ENCODE measurements at regions not wholly inside any gene's neighbourhood (a gene's known extent, or its start where the extent isn't known, plus 50 kb on each side); places are given as distances from the start of the nearest gene placed in this dataset.

DNA sequence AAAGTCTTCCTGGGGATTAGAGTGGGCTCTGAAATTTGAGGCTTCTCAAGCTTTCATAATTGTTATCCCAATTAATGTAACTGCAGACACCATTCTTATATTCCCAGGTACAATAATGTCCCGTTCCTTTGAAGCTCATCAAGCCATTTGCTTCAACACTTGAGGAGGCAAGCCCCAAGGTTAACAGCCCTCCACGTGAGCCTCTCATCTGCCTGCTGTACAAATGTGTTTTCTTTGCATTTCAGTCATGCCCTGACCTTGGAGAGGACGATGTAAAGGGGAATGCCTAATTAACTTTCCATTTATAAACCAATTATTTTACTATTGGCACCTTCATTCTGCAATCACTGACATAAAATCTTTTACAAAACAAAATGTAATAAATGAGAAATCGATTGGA, 106.3 kb downstream of the SETD4 start:
- Mint-ChIP-seq H3K4me3 (ENCODE audit: unreplicated experiment) (no peak overlapping the region), H3K4me1 (ENCODE audit: insufficient read depth, unreplicated experiment) (no peaks in the 10 kb centered on the region), H3K36me3 (ENCODE audit: insufficient read depth, unreplicated experiment) (no peaks in the 10 kb centered on the region), H3K9me3 (ENCODE audit: unreplicated experiment) (no peaks in the 10 kb centered on the region), H3K27me3 (ENCODE audit: insufficient read depth, unreplicated experiment) (peaks cover 13% of the 10 kb centered on the region), H3K27ac (ENCODE audit: low read depth, unreplicated experiment) (no peak overlapping the region)
- DNase-seq (ENCODE audit: unreplicated experiment): no peak
- TF ChIP-seq, protein P1, sequence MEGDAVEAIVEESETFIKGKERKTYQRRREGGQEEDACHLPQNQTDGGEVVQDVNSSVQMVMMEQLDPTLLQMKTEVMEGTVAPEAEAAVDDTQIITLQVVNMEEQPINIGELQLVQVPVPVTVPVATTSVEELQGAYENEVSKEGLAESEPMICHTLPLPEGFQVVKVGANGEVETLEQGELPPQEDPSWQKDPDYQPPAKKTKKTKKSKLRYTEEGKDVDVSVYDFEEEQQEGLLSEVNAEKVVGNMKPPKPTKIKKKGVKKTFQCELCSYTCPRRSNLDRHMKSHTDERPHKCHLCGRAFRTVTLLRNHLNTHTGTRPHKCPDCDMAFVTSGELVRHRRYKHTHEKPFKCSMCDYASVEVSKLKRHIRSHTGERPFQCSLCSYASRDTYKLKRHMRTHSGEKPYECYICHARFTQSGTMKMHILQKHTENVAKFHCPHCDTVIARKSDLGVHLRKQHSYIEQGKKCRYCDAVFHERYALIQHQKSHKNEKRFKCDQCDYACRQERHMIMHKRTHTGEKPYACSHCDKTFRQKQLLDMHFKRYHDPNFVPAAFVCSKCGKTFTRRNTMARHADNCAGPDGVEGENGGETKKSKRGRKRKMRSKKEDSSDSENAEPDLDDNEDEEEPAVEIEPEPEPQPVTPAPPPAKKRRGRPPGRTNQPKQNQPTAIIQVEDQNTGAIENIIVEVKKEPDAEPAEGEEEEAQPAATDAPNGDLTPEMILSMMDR (IDR thresholded peaks at IDR 0.05; ENCODE audit: unreplicated experiment): no peak
- BruUV-seq (replicated peaks): no TSS peak
- ChIA-PET CTCF (interaction anchor here (0.6 to 0.9 kb wide), 2 partner anchors 39 to 160 kb away, joined by 3 read pairs; no protein-coding TSS in a partner anchor), POLR2A (interaction anchor here (0.7 kb wide), 1 partner anchor 10 kb away, joined by 3 read pairs; no protein-coding TSS in a partner anchor)
- intact Hi-C loops (cut with micrococcal nuclease): no loop called here

DNA sequence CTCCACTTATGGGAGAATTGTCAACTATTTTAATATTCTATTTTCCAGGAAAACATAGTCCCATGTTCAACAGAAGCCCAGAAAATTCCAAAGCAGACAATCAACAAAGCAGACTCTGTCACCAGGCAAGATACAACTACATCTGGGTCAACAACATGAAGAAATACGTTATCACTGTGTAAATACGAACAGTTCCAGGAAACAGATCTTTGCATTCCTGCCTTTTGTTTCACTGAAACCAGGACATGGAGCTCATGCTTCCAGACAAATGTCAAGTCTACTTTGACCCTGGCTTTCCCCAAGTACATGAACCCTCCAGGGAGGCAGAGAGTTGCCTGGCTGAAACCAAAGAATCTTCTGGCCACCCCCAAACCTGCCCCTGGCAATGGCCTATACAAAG, 106.7 kb downstream of the SETD4 start:
- intact Hi-C loops (cut with micrococcal nuclease): no loop called here
- no peaks in the 10 kb centered on the region for H3K36me3 Mint-ChIP-seq (ENCODE audit: insufficient read depth, unreplicated experiment)
- no peaks in the 10 kb centered on the region for H3K9me3 Mint-ChIP-seq (ENCODE audit: unreplicated experiment)
- no peak overlapping the region for H3K27ac Mint-ChIP-seq (ENCODE audit: low read depth, unreplicated experiment)
- no peak for DNase-seq (ENCODE audit: unreplicated experiment)
- H3K27me3 Mint-ChIP-seq (ENCODE audit: insufficient read depth, unreplicated experiment): peaks cover 13% of the 10 kb centered on the region
- TF ChIP-seq, protein P1 (IDR thresholded peaks at IDR 0.05; ENCODE audit: unreplicated experiment): no peak
- ChIA-PET CTCF (interaction anchor here (0.6 to 0.9 kb wide), 3 partner anchors 14 to 285 kb away, joined by 3 to 4 read pairs (median 3); no protein-coding TSS in a partner anchor), POLR2A (interaction anchor here (0.6 to 0.7 kb wide), 2 partner anchors 11 to 480 kb away, joined by 3 read pairs; no protein-coding TSS in a partner anchor)
- no peak overlapping the region for H3K4me3 Mint-ChIP-seq (ENCODE audit: unreplicated experiment)
- no TSS peak for BruUV-seq (replicated peaks)
- no peaks in the 10 kb centered on the region for H3K4me1 Mint-ChIP-seq (ENCODE audit: insufficient read depth, unreplicated experiment)

DNA sequence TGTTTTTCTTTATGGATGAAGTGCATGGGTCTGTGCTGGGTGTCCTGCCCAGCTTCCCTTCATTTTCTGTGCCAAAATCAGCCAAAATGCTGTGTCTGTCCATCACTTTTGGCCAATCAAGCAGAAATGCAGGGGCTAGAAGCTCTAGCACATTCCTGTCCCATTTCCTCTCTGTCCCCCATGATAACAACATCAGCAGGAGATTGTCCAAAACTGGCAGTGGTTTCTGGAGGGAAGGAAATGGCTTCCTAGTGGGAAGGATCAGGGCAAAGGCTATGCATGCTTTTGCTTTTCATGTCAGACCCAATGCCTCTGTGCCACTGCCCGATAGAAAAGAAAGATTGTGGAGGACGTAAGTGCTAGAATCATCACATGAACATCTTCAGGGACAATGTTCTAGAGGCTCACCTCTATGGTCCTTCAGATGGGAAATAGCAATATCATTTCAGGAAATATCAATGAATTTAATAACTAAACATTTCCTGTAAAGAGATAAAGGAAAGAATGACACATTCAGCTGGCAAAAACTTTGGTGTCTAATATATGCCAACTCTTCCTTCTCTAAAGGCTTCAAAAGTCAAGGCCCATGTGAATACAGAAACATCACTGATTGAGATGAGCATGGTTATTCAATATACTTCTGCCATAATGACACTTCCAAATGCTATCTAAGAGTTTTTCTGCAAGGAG, 107.5 kb downstream of the SETD4 start:
- no peak overlapping the region for H3K27ac Mint-ChIP-seq (ENCODE audit: low read depth, unreplicated experiment)
- intact Hi-C loops (cut with micrococcal nuclease): no loop called here
- no peaks in the 10 kb centered on the region for H3K9me3 Mint-ChIP-seq (ENCODE audit: unreplicated experiment)
- no peak for DNase-seq (ENCODE audit: unreplicated experiment)
- CTCF ChIA-PET: interaction anchor here (0.6 kb wide), 1 partner anchor 102 kb away, joined by 3 read pairs; no protein-coding TSS in a partner anchor
- H3K36me3 Mint-ChIP-seq (ENCODE audit: insufficient read depth, unreplicated experiment): no peaks in the 10 kb centered on the region
- TF ChIP-seq, protein P1 (IDR thresholded peaks at IDR 0.05; ENCODE audit: unreplicated experiment): no peak
- H3K4me1 Mint-ChIP-seq (ENCODE audit: insufficient read depth, unreplicated experiment): no peaks in the 10 kb centered on the region
- no TSS peak for BruUV-seq (replicated peaks)
- no peak overlapping the region for H3K4me3 Mint-ChIP-seq (ENCODE audit: unreplicated experiment)
- POLR2A ChIA-PET: interaction anchor here (0.6 to 1.0 kb wide), 2 partner anchors 34 to 480 kb away, joined by 3 to 4 read pairs; no protein-coding TSS in a partner anchor
- peaks cover 13% of the 10 kb centered on the region for H3K27me3 Mint-ChIP-seq (ENCODE audit: insufficient read depth, unreplicated experiment)

DNA sequence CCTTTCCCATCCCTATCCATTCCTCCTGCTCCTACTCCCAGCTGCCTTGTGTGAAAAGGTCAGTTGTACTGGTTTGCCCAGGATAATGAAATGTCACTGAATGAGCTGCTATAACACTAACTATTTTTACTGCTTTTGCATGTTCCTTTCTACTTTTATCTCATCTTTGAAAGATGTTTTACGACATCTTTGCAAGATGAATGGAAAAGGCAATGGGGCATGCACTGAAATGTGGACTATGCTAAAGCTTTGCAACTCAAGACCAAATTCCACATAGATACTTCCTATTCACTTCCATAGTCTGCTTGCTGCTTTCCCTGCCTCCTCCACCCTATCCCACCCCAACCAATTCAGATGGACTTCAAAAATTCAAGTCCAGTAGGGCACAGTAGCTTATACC, 111.3 kb downstream of the SETD4 start:
- Mint-ChIP-seq H3K36me3 (ENCODE audit: insufficient read depth, unreplicated experiment) (no peaks in the 10 kb centered on the region), H3K4me1 (ENCODE audit: insufficient read depth, unreplicated experiment) (no peaks in the 10 kb centered on the region), H3K27me3 (ENCODE audit: insufficient read depth, unreplicated experiment) (no peaks in the 10 kb centered on the region), H3K27ac (ENCODE audit: low read depth, unreplicated experiment) (no peak overlapping the region), H3K9me3 (ENCODE audit: unreplicated experiment) (no peaks in the 10 kb centered on the region), H3K4me3 (ENCODE audit: unreplicated experiment) (no peak overlapping the region)
- ChIA-PET POLR2A (interaction anchor here (0.7 kb wide), 1 partner anchor 463 kb away, joined by 3 read pairs; no protein-coding TSS in a partner anchor), CTCF (interaction anchor here (0.7 to 1.3 kb wide), 2 partner anchors 8 to 284 kb away, joined by 3 to 4 read pairs; no protein-coding TSS in a partner anchor)
- intact Hi-C loops (cut with micrococcal nuclease): no loop called here
- TF ChIP-seq, protein P1 (IDR thresholded peaks at IDR 0.05; ENCODE audit: unreplicated experiment): no peak
- BruUV-seq (replicated peaks): no TSS peak
- DNase-seq (ENCODE audit: unreplicated experiment): no peak

All from MCF 10A (cell line).